Hepatocyte (in vitro differentiated cells): ENCODE measurements at regions not wholly inside any gene's neighbourhood (a gene's known extent, or its start where the extent isn't known, plus 50 kb on each side); places are given as distances from the start of the nearest gene placed in this dataset.

Experiments used
- EZH2 ChIP-seq: fragments of 200-600 bp; sonication (generic); IDR thresholded peaks from 2 replicates; pipeline ENCODE4 v1.6.1; 2016; ENCODE audit warnings: antibody characterized with exemption, mild to moderate bottlenecking, borderline replicate concordance
- TF ChIP-seq, protein P1 (sequence below): fragments of 200-600 bp; sonication (generic); IDR thresholded peaks from 2 replicates; pipeline ENCODE4 v1.5.1; 2016; ENCODE audit warnings: antibody characterized with exemption, mild to moderate bottlenecking; ENCODE audit not compliant: poor library complexity

DNA sequence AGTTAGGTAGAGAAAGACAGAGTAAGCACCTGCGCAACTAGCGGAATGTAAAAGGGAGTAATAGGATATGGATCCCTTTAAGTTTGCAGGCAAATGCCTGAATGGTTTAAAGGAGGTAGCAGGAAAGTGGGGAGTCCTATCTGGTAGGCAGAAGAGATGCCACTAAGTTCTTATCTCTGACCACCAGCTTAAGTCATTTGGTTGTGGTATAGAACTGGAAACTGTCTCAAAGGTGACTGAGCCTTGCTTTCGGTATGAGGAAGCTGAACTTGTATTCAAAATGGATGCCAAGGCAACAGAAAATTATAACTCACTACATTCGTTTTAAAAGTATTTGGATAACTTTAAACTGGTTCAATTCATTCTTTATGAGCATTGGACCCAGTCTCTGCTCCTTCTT, 475.6 kb downstream of the DMRTA1 start:
- TF ChIP-seq, protein P1, sequence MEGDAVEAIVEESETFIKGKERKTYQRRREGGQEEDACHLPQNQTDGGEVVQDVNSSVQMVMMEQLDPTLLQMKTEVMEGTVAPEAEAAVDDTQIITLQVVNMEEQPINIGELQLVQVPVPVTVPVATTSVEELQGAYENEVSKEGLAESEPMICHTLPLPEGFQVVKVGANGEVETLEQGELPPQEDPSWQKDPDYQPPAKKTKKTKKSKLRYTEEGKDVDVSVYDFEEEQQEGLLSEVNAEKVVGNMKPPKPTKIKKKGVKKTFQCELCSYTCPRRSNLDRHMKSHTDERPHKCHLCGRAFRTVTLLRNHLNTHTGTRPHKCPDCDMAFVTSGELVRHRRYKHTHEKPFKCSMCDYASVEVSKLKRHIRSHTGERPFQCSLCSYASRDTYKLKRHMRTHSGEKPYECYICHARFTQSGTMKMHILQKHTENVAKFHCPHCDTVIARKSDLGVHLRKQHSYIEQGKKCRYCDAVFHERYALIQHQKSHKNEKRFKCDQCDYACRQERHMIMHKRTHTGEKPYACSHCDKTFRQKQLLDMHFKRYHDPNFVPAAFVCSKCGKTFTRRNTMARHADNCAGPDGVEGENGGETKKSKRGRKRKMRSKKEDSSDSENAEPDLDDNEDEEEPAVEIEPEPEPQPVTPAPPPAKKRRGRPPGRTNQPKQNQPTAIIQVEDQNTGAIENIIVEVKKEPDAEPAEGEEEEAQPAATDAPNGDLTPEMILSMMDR: no peak
- no peak for TF ChIP-seq EZH2
